ENCODE measurements at regions not wholly inside any gene's neighbourhood (a gene's known extent, or its start where the extent isn't known, plus 50 kb on each side); places are given as distances from the start of the nearest gene placed in this dataset.

DNA sequence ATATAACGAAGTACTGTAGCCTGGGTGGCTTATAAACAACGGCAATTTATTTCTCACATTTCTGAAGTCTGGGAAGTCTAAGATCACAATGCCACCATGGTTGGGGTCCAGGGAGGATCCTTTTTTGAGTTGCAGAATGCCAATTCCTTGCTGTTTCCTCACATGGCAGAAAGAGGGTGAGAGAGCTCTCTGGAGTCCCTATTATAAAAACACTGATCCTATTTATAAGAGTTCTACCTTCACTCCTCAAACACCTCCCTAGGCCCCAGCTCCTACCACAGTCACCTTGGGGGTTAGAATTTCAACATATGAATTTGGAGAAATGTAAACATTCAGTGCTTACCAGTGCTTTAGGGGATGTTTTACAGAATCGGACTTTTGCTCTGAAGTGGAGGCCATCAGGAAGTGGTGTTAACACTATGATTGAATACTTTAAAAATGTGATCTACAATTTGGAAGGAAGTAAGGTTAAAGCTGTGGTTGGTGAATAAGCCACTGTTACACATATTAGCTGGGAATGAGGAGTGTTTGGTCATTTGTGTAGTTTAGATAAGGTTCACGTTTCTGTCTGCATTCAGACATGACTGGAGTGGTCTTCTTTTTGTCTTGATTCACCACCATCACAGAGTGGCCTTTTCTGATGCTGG is 79.9 kb upstream of the SPTLC3 start:
- Histone ChIP-seq H3K9ac (ENCODE audit: low read length) (no peak overlapping the region), H3K9me3 (ENCODE audit: insufficient read depth, low read length) (no peaks in the 10 kb centered on the region), H3F3A (ENCODE audit: insufficient read depth) (no peaks in the 10 kb centered on the region), H3K27ac (ENCODE audit: low read depth, low read length) (no peak overlapping the region), H4K20me1 (ENCODE audit: low read depth, low read length) (no peaks in the 10 kb centered on the region), H3K9me2 (replicated peaks; ENCODE audit: insufficient read depth, low read length) (no peaks in the 10 kb centered on the region), H3K4me2 (ENCODE audit: low read depth, low read length, poor library complexity, severe bottlenecking) (no peak overlapping the region), H3K36me3 (ENCODE audit: low read length) (no peaks in the 10 kb centered on the region), H3K27me3 (ENCODE audit: low read length) (no peaks in the 10 kb centered on the region), H3K4me3 (ENCODE audit: insufficient read depth, low read length, poor library complexity, severe bottlenecking) (no peak overlapping the region), H3K79me2 (ENCODE audit: insufficient read depth, low read length) (no peaks in the 10 kb centered on the region), H2AFZ (ENCODE audit: low read depth, low read length, severe bottlenecking) (no peak overlapping the region)
- TF ChIP-seq, protein P1, sequence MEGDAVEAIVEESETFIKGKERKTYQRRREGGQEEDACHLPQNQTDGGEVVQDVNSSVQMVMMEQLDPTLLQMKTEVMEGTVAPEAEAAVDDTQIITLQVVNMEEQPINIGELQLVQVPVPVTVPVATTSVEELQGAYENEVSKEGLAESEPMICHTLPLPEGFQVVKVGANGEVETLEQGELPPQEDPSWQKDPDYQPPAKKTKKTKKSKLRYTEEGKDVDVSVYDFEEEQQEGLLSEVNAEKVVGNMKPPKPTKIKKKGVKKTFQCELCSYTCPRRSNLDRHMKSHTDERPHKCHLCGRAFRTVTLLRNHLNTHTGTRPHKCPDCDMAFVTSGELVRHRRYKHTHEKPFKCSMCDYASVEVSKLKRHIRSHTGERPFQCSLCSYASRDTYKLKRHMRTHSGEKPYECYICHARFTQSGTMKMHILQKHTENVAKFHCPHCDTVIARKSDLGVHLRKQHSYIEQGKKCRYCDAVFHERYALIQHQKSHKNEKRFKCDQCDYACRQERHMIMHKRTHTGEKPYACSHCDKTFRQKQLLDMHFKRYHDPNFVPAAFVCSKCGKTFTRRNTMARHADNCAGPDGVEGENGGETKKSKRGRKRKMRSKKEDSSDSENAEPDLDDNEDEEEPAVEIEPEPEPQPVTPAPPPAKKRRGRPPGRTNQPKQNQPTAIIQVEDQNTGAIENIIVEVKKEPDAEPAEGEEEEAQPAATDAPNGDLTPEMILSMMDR (IDR thresholded peaks at IDR 0.05; ENCODE audit: insufficient read depth, low read length, poor library complexity, severe bottlenecking), result no peak
- TF ChIP-seq EZH2phosphoT487 (conservative IDR thresholded peaks at IDR 0.05; ENCODE audit: low read length), result no peak

DNA sequence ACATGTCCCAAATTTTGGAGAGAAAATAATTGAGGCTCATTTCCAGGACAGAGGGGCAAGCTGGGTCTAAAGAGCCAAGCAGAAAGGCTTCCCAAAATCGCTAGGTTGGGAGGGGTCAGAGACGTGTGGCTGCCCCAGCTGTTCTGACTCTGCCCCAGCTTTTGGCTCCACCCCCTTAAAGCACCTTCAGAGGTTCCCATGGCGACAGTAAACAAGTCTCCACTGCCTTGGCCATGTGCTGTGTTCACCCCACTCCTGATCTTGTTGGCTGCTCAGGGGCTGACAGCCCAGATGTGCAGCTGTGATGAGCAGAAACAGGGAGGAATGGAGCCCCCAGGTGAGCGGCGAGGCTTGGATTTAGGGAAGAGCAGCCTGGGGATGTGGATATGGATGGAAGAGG is 72.8 kb upstream of the SPTLC3 start:
- no peaks in the 10 kb centered on the region for H3K79me2 ChIP-seq (ENCODE audit: insufficient read depth, low read length)
- H3K9me3 ChIP-seq (ENCODE audit: insufficient read depth, low read length), result no peaks in the 10 kb centered on the region
- no peaks in the 10 kb centered on the region for H3K9me2 ChIP-seq (replicated peaks; ENCODE audit: insufficient read depth, low read length)
- no peaks in the 10 kb centered on the region for H4K20me1 ChIP-seq (ENCODE audit: low read depth, low read length)
- H3F3A ChIP-seq (ENCODE audit: insufficient read depth), result no peaks in the 10 kb centered on the region
- H3K9ac ChIP-seq (ENCODE audit: low read length), result no peak overlapping the region
- H3K27me3 ChIP-seq (ENCODE audit: low read length), result no peaks in the 10 kb centered on the region
- no peak overlapping the region for H3K27ac ChIP-seq (ENCODE audit: low read depth, low read length)
- TF ChIP-seq, protein P1 (IDR thresholded peaks at IDR 0.05; ENCODE audit: insufficient read depth, low read length, poor library complexity, severe bottlenecking), result no peak
- no peak for TF ChIP-seq EZH2phosphoT487 (conservative IDR thresholded peaks at IDR 0.05; ENCODE audit: low read length)
- no peak overlapping the region for H3K4me3 ChIP-seq (ENCODE audit: insufficient read depth, low read length, poor library complexity, severe bottlenecking)
- H3K4me2 ChIP-seq (ENCODE audit: low read depth, low read length, poor library complexity, severe bottlenecking), result no peak overlapping the region
- no peaks in the 10 kb centered on the region for H3K36me3 ChIP-seq (ENCODE audit: low read length)
- no peak overlapping the region for H2AFZ ChIP-seq (ENCODE audit: low read depth, low read length, severe bottlenecking)

DNA sequence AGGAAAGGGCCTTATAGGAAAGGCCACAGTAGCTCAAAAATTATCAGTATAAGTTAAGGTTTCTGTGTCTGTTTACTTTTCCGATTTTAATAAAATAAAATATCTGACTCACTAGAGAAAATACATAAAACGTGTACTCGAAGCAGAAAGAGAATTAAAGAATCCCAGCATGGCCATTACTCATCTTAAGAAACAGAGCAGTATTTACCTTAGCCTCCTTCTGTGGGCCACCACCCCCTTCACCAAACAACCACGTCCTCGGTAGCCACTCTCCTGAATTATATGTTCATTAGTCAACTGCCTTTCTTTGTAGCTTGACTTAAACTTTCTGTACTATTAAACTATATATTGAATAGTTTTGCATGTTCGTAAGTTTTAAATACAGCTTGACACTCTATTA is 72.2 kb upstream of the SPTLC3 start:
- H3K27ac ChIP-seq (ENCODE audit: low read depth, low read length), result no peak overlapping the region
- H3K9me2 ChIP-seq (replicated peaks; ENCODE audit: insufficient read depth, low read length), result no peaks in the 10 kb centered on the region
- H3K9ac ChIP-seq (ENCODE audit: low read length), result no peak overlapping the region
- H3F3A ChIP-seq (ENCODE audit: insufficient read depth), result no peaks in the 10 kb centered on the region
- TF ChIP-seq, protein P1 (IDR thresholded peaks at IDR 0.05; ENCODE audit: insufficient read depth, low read length, poor library complexity, severe bottlenecking), result no peak
- no peak for TF ChIP-seq EZH2phosphoT487 (conservative IDR thresholded peaks at IDR 0.05; ENCODE audit: low read length)
- H3K4me3 ChIP-seq (ENCODE audit: insufficient read depth, low read length, poor library complexity, severe bottlenecking), result no peak overlapping the region
- no peak overlapping the region for H2AFZ ChIP-seq (ENCODE audit: low read depth, low read length, severe bottlenecking)
- H3K9me3 ChIP-seq (ENCODE audit: insufficient read depth, low read length), result no peaks in the 10 kb centered on the region
- H4K20me1 ChIP-seq (ENCODE audit: low read depth, low read length), result no peaks in the 10 kb centered on the region
- H3K27me3 ChIP-seq (ENCODE audit: low read length), result no peaks in the 10 kb centered on the region
- no peak overlapping the region for H3K4me2 ChIP-seq (ENCODE audit: low read depth, low read length, poor library complexity, severe bottlenecking)
- no peaks in the 10 kb centered on the region for H3K36me3 ChIP-seq (ENCODE audit: low read length)
- no peaks in the 10 kb centered on the region for H3K79me2 ChIP-seq (ENCODE audit: insufficient read depth, low read length)
